Esophagus squamous epithelium (tissue), 5 donors: ENCODE measurements at regions not wholly inside any gene's neighbourhood (a gene's known extent, or its start where the extent isn't known, plus 50 kb on each side); places are given as distances from the start of the nearest gene placed in this dataset.

Experiments used
- DNase-seq: peaks from one replicate; lab custom pipeline; 2025; lab: John Stamatoyannopoulos, UW
- H3K27ac ChIP-seq, 4 donors: fragments of 200-600 bp; sonication (generic); one replicate each; pipeline ENCODE4 v1.5.1; 2016 to 2019; ENCODE audit warnings: mild to moderate bottlenecking in 1 of 4
- H3K27me3 ChIP-seq, 4 donors: fragments of 200-600 bp; sonication (generic); 1 replicate in 3 of 4; 2 replicates in 1 of 4; pipeline versions ENCODE4 v1.5.1 to v1.6.0; 2017 to 2021; ENCODE audit warnings: antibody characterized with exemption in 1 of 4
- H3K36me3 ChIP-seq, 3 donors: fragments of 200-600 bp; sonication (generic); one replicate each; pipeline ENCODE4 v1.5.1; 2016 to 2019
- H3K4me1 ChIP-seq, 3 donors: fragments of 200-600 bp; sonication (generic); one replicate each; pipeline ENCODE4 v1.5.1; 2017 to 2019
- H3K4me3 ChIP-seq, 4 donors: fragments of 200-600 bp; sonication (generic); 1 replicate in 3 of 4; 2 replicates in 1 of 4; pipeline ENCODE4 v1.5.1; 2016 to 2019; ENCODE audit warnings: mild to moderate bottlenecking in 2 of 4, moderate library complexity in 1 of 4
- H3K9me3 ChIP-seq, 3 donors: fragments of 200-600 bp; sonication (generic); one replicate each; pipeline ENCODE4 v1.5.1; 2016 to 2019
- POLR2A ChIP-seq, 4 donors: fragments of 450-650 bp; IDR thresholded peaks; one replicate each; pipeline ENCODE4 v1.6.1; 2017; ENCODE audit warnings: antibody characterized with exemption in 4 of 4, mild to moderate bottlenecking in 4 of 4, moderate library complexity in 3 of 4
- WGBS, 2 donors: methylation state at CpG; one replicate each; pipeline ENCODE4 v1.1.5; 2018; 5-methylcytosine and 5-hydroxymethylcytosine counted together
- intact Hi-C: fragments of 100-400 bp; cut with DNase I; formaldehyde crosslinking; loops from one replicate; pipeline ENCODE4 v1.15.0; 2022
- TF ChIP-seq, protein P1 (sequence below), 6 experiments: fragments of 450-650 bp in 4 of 6; fragments of 200-600 bp in 2 of 6; sonication (generic) in 2 of 6; IDR thresholded peaks; one replicate each; pipeline ENCODE4 v1.5.1; 2016 to 2019; ENCODE audit warnings: antibody characterized with exemption in 6 of 6, mild to moderate bottlenecking in 4 of 6, moderate library complexity in 4 of 6
- donor health status: DM: yes; HTN: yes; CAD: no.

DNA sequence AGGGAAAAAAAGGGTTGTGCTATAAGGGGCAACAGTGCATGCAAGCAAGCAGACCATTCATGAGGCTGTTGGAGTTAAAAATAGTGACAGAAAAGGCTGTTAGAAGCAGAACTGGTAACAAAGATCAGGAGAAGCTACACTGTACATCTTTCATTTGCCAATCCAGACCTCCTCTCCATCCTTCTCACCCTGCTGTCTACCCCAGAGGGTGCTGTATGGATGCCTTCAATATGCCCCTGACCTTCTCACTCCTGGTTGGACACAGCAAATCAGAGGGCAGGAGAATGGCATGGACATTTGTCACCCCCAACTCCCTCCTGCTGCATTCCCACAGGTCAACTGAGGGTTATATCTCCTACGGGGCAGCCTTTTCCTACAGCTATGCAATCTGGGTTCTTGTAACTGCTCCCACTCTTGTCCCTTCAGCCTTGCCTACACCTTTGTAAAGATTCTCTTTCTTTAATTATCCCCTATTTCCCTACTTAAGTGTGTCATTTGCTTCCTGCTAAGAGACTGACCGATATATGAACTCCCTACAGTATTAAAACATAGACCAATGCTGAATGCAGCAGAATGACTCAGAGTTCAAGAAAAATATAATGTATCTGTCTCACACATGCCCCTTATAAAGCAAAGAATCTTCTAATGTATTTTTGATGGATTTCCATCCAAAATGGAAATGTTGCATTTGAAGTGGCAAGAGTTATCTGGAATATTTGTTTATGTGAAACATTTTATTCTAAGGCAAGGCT, 169.2 kb upstream of the NCKAP5 start:
- Histone ChIP-seq H3K27ac (no peak overlapping the region), H3K27me3 (no peaks in the 10 kb centered on the region), H3K4me1 (no peaks in the 10 kb centered on the region), H3K4me3 (no peak overlapping the region), H3K9me3 (no peaks in the 10 kb centered on the region), H3K36me3 (no peaks in the 10 kb centered on the region)
- TF ChIP-seq, protein P1, sequence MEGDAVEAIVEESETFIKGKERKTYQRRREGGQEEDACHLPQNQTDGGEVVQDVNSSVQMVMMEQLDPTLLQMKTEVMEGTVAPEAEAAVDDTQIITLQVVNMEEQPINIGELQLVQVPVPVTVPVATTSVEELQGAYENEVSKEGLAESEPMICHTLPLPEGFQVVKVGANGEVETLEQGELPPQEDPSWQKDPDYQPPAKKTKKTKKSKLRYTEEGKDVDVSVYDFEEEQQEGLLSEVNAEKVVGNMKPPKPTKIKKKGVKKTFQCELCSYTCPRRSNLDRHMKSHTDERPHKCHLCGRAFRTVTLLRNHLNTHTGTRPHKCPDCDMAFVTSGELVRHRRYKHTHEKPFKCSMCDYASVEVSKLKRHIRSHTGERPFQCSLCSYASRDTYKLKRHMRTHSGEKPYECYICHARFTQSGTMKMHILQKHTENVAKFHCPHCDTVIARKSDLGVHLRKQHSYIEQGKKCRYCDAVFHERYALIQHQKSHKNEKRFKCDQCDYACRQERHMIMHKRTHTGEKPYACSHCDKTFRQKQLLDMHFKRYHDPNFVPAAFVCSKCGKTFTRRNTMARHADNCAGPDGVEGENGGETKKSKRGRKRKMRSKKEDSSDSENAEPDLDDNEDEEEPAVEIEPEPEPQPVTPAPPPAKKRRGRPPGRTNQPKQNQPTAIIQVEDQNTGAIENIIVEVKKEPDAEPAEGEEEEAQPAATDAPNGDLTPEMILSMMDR (IDR thresholded peaks at IDR 0.05), result no peak
- no peak for TF ChIP-seq POLR2A (IDR thresholded peaks at IDR 0.05)
- no peak for DNase-seq
- 64 to 77% methylated on average over 2 of the region's 2 CpGs for WGBS, 2 donors
- intact Hi-C loops, result no loop called here

DNA sequence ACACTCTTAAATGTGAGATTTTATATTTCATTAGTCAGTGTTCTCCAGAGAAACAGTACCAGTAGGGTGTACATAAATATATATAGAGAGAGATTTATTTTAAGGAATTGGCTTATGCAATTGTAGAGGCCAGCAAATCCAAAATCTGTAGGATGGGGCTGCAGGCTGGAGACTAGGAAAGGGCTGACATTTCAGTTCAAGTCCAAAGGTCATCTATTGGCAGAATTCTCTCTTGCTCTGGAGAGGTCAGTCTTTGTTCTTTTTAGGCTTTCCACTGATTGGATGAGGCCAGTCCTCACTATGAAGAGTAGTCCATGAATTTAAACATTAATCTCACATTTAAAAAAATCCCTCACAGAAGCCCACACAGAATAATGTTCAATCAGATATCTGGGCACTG, 170.8 kb upstream of the NCKAP5 start:
- Histone ChIP-seq H3K27me3 (no peaks in the 10 kb centered on the region), H3K27ac (no peak overlapping the region), H3K36me3 (no peaks in the 10 kb centered on the region), H3K4me1 (no peaks in the 10 kb centered on the region), H3K9me3 (no peaks in the 10 kb centered on the region), H3K4me3 (no peak overlapping the region)
- intact Hi-C loops, result no loop called here
- TF ChIP-seq, protein P1 (IDR thresholded peaks at IDR 0.05), result no peak
- TF ChIP-seq POLR2A (IDR thresholded peaks at IDR 0.05), result no peak
- DNase-seq, result no peak

DNA sequence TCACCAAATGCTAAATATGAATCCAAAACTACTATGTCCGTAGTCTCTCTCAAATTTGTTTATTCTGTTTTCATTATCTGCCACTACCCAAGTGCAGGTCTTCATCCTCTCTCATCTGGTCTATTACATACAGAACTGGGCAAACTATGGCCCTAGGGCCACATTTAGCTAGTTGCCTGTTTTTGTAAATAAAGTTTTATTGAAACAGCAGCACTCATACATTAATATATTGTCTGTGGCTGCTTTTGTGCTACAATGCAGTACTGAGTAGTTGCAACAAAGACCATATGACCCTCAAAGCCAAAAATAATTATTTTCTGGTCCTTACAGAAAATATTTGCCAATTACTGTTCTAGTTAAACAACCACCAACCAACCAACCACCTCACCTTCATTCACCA, 172.2 kb upstream of the NCKAP5 start:
- Histone ChIP-seq H3K4me3 (no peak overlapping the region), H3K27ac (no peak overlapping the region), H3K27me3 (no peaks in the 10 kb centered on the region), H3K36me3 (no peaks in the 10 kb centered on the region), H3K9me3 (no peaks in the 10 kb centered on the region), H3K4me1 (no peaks in the 10 kb centered on the region)
- TF ChIP-seq, protein P1 (IDR thresholded peaks at IDR 0.05), result no peak
- TF ChIP-seq POLR2A (IDR thresholded peaks at IDR 0.05), result no peak
- DNase-seq, result no peak
- 77 to 82% methylated on average over 1 of the region's 1 CpG for WGBS, 2 donors
- intact Hi-C loops, result no loop called here

DNA sequence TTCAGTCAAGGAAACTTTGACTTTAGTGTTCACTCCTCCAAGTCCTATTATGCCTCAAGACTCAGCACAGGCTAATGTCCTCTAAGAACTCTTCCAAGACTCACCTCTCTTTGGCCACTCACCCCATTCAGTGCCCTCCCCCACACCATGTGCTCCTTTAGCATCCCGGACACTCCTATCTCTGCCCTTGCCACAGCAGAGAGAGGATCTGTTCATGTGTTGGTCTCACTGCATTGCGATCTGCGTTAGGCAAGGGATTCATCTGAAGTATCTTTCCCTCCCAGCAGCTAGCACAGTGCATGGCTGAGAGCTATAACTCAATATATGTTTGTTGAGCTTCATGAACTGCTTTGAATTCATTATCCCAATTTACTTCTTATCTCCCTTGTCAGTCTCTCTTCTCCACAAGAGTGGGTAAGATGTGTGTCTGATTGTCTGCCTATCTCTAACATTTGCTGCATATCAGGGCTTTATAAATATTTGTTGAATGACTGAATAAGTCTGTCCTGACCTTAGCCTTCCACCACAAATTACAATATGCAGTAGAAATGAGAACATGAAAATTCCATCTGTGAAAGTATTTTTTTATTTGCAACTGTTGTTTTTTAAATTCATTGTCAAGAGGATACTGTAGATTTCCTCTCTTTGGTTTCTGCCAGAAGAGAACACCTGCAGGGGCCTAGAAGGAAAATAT, 179.9 kb upstream of the NCKAP5 start:
- no peaks in the 10 kb centered on the region for H3K9me3 ChIP-seq
- H3K27ac ChIP-seq, result no peak overlapping the region
- WGBS, 2 donors, result 71 to 91% methylated on average over 3 of the region's 3 CpGs
- H3K27me3 ChIP-seq, result no peaks in the 10 kb centered on the region
- no peaks in the 10 kb centered on the region for H3K36me3 ChIP-seq
- DNase-seq, result no peak
- no peaks in the 10 kb centered on the region for H3K4me1 ChIP-seq
- TF ChIP-seq POLR2A (IDR thresholded peaks at IDR 0.05), result no peak
- TF ChIP-seq, protein P1 (IDR thresholded peaks at IDR 0.05), result no peak
- H3K4me3 ChIP-seq, result no peak overlapping the region
- intact Hi-C loops, result no loop called here

DNA sequence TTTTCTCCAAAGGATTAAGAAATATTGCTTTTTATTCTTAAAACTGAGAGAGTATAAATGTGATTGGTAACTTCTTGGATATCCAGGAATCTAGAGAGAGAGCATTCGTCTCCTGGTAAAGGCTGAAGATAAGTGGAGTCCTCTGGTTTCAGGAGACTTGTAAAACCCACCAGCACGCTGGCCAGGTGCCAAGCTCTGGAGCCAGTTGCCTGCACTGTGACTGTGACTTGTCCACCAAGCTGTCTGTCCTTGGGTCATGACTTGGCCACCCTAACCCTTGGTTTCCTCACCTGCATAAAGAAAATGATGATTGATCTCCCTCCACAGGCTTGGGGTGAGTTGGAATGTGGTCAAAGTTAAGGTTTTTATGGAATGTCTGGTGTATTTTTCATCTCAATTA, 185.4 kb upstream of the NCKAP5 start:
- Histone ChIP-seq H3K27ac (no peak overlapping the region), H3K4me1 (peaks cover 0 to 4% (median 0%) of the 10 kb centered on the region in 3 donors), H3K27me3 (no peaks in the 10 kb centered on the region), H3K9me3 (no peaks in the 10 kb centered on the region), H3K4me3 (no peak overlapping the region), H3K36me3 (no peaks in the 10 kb centered on the region)
- TF ChIP-seq, protein P1 (IDR thresholded peaks at IDR 0.05), result no peak
- TF ChIP-seq POLR2A (IDR thresholded peaks at IDR 0.05), result no peak
- no peak for DNase-seq
- intact Hi-C loops, result no loop called here
- WGBS, 2 donors, result 37 to 62% methylated on average over 2 of the region's 2 CpGs
